H9 (cell line): ENCODE measurements at regions not wholly inside any gene's neighbourhood (a gene's known extent, or its start where the extent isn't known, plus 50 kb on each side); places are given as distances from the start of the nearest gene placed in this dataset.

Experiments used
- DNase-seq: peaks from one replicate; pipeline ENCODE4 v3.0.0-alpha.2; 2017
- H2AFZ ChIP-seq: one replicate; pipeline ENCODE4 v1.6.1; 2013; ENCODE audit warnings: mild to moderate bottlenecking, low read length, control low read depth, moderate library complexity
- H2AK5ac ChIP-seq: 2 replicates; pipeline ENCODE4 v1.6.1; 2013; ENCODE audit warnings: low read length, control low read depth, mixed read lengths; ENCODE audit not compliant: insufficient read length
- H2BK120ac ChIP-seq: one replicate; pipeline ENCODE4 v1.6.1; 2013; ENCODE audit warnings: low read depth, mild to moderate bottlenecking, low read length, control low read depth, inconsistent platforms; ENCODE audit not compliant: poor library complexity, severe bottlenecking
- H2BK12ac ChIP-seq: 2 replicates; pipeline ENCODE4 v1.6.1; 2013; ENCODE audit warnings: low read length, control low read depth, mixed read lengths, low read depth; ENCODE audit not compliant: insufficient read length
- H2BK15ac ChIP-seq: 2 replicates; pipeline ENCODE4 v1.6.1; 2013; ENCODE audit warnings: low read depth, low read length, control low read depth
- H2BK20ac ChIP-seq: one replicate; pipeline ENCODE4 v1.6.1; 2013; ENCODE audit warnings: low read depth, mild to moderate bottlenecking, low read length, control low read depth, inconsistent platforms; ENCODE audit not compliant: poor library complexity, severe bottlenecking
- H2BK5ac ChIP-seq: 2 replicates; pipeline ENCODE4 v1.6.1; 2013; ENCODE audit warnings: low read length, control low read depth, mixed read lengths; ENCODE audit not compliant: insufficient read length
- H3K14ac ChIP-seq: 2 replicates; pipeline ENCODE4 v1.6.1; 2013; ENCODE audit warnings: low read length, control low read depth; ENCODE audit not compliant: insufficient read depth
- H3K18ac ChIP-seq: 2 replicates; pipeline ENCODE4 v1.6.1; 2013; ENCODE audit warnings: low read depth, mild to moderate bottlenecking, mixed read lengths, low read length, control low read depth; ENCODE audit not compliant: insufficient read length
- H3K23ac ChIP-seq: 2 replicates; pipeline ENCODE4 v1.6.1; 2013; ENCODE audit warnings: low read length, control low read depth, mixed read lengths, low read depth; ENCODE audit not compliant: insufficient read length
- H3K23me2 ChIP-seq: 2 replicates; pipeline ENCODE4 v1.6.1; 2013; ENCODE audit warnings: low read depth, mild to moderate bottlenecking, mixed read lengths, low read length, control low read depth; ENCODE audit not compliant: insufficient read length, poor library complexity, severe bottlenecking
- H3K27ac ChIP-seq: 2 replicates; pipeline ENCODE4 v1.5.1; 2013; ENCODE audit warnings: low read length, control low read depth, mixed read lengths, low read depth; ENCODE audit not compliant: insufficient read length
- H3K27me3 ChIP-seq: 2 replicates; pipeline ENCODE4 v1.6.1; 2013; ENCODE audit warnings: low read length, control low read depth, inconsistent platforms; ENCODE audit not compliant: insufficient read depth
- H3K4ac ChIP-seq: 2 replicates; pipeline ENCODE4 v1.6.1; 2013; ENCODE audit warnings: low read depth, mild to moderate bottlenecking, control low read depth, inconsistent platforms, low read length, moderate library complexity
- H3K4me1 ChIP-seq: 2 replicates; pipeline ENCODE4 v1.6.1; 2013; ENCODE audit warnings: low read length, control low read depth, inconsistent platforms; ENCODE audit not compliant: insufficient read depth
- H3K4me2 ChIP-seq: 2 replicates; pipeline ENCODE4 v1.6.1; 2013; ENCODE audit warnings: low read length, control low read depth, mixed read lengths; ENCODE audit not compliant: insufficient read length, insufficient read depth
- H3K56ac ChIP-seq: 2 replicates; pipeline ENCODE4 v1.6.1; 2013; ENCODE audit warnings: low read depth, mild to moderate bottlenecking, mixed read lengths, low read length, control low read depth; ENCODE audit not compliant: insufficient read length
- H3K79me1 ChIP-seq: 2 replicates; pipeline ENCODE4 v1.6.1; 2013; ENCODE audit warnings: low read depth, mild to moderate bottlenecking, moderate library complexity, low read length, control low read depth, inconsistent platforms; ENCODE audit not compliant: insufficient read depth, poor library complexity, severe bottlenecking
- H3K79me2 ChIP-seq: 2 replicates; pipeline ENCODE4 v1.6.1; 2013; ENCODE audit warnings: low read length, control low read depth, inconsistent platforms; ENCODE audit not compliant: insufficient read depth
- H3K9ac ChIP-seq: 2 replicates; pipeline ENCODE4 v1.6.1; 2013; ENCODE audit warnings: low read length, control low read depth, mixed read lengths; ENCODE audit not compliant: insufficient read length; ENCODE audit errors: extremely low read depth
- H3K9me3 ChIP-seq: one replicate; pipeline ENCODE4 v1.6.1; 2013; ENCODE audit warnings: low read depth, low read length, inconsistent platforms; ENCODE audit not compliant: control insufficient read depth
- H3T11ph ChIP-seq: one replicate; pipeline ENCODE4 v1.6.1; 2013; ENCODE audit warnings: mild to moderate bottlenecking, low read length, control low read depth, inconsistent platforms
- H4K20me1 ChIP-seq: one replicate; pipeline ENCODE4 v1.6.1; 2013; ENCODE audit not compliant: control insufficient read depth, insufficient read length, insufficient read depth
- H4K5ac ChIP-seq: 2 replicates; pipeline ENCODE4 v1.6.1; 2013; ENCODE audit warnings: low read depth, mild to moderate bottlenecking, mixed read lengths, low read length, control low read depth; ENCODE audit not compliant: insufficient read length
- H4K8ac ChIP-seq: replicated peaks from 2 replicates; pipeline ENCODE4 v1.6.1; 2013; ENCODE audit warnings: low read length, control low read depth, mixed read lengths, low read depth; ENCODE audit not compliant: insufficient read length
- H4K91ac ChIP-seq: 2 replicates; pipeline ENCODE4 v1.6.1; 2013; ENCODE audit warnings: low read depth, mild to moderate bottlenecking, moderate library complexity, mixed read lengths, low read length, control low read depth; ENCODE audit not compliant: insufficient read length
- H3K27ac Mint-ChIP-seq, 3 experiments: 2 replicates in 2 of 3; 3 replicates in 1 of 3; pipeline ENCODE4 v1.8.0; 2020 to 2021; ENCODE audit warnings: mixed read lengths in 3 of 3, mild to moderate bottlenecking in 1 of 3, moderate library complexity in 1 of 3
- H3K27me3 Mint-ChIP-seq: 2 replicates; pipeline ENCODE4 v1.8.0; 2021; ENCODE audit warnings: low read depth, mild to moderate bottlenecking, moderate library complexity, mixed read lengths
- H3K36me3 Mint-ChIP-seq, 3 experiments: 2 replicates in 2 of 3; 3 replicates in 1 of 3; pipeline ENCODE4 v1.8.0; 2020 to 2021; ENCODE audit warnings: low read depth in 3 of 3, mixed read lengths in 3 of 3; ENCODE audit not compliant: insufficient read depth in 1 of 3
- H3K4me1 Mint-ChIP-seq, 2 experiments: 2 replicates each; pipeline ENCODE4 v1.8.0; 2020; ENCODE audit warnings: mixed read lengths in 2 of 2
- H3K4me3 Mint-ChIP-seq, 2 experiments: 2 replicates in 1 of 2; 3 replicates in 1 of 2; pipeline ENCODE4 v1.8.0; 2020 to 2021; ENCODE audit warnings: mild to moderate bottlenecking in 2 of 2, mixed read lengths in 2 of 2, moderate library complexity in 1 of 2
- H3K9me3 Mint-ChIP-seq, 2 experiments: 2 replicates in 1 of 2; 3 replicates in 1 of 2; pipeline ENCODE4 v1.8.0; 2020; ENCODE audit warnings: mild to moderate bottlenecking in 2 of 2, mixed read lengths in 2 of 2, moderate library complexity in 1 of 2
- CTCF ChIP-seq: fragments of 200-600 bp; sonication (generic); conservative IDR thresholded peaks from 3 replicates; pipeline ENCODE4 v1.8.0; 2021; ENCODE audit warnings: antibody characterized with exemption, mild to moderate bottlenecking
- WGBS: extraction: QIAGEN DNeasy Blood & Tissue Kit; methylation state at CpG from one replicate; pipeline ENCODE4 v1.1.7; 2013; ENCODE audit warnings: missing lambda C conversion rate, low lambda C conversion rate, mixed read lengths; ENCODE audit not compliant: insufficient read length; ENCODE audit errors: extremely low coverage; 5-methylcytosine and 5-hydroxymethylcytosine counted together

DNA sequence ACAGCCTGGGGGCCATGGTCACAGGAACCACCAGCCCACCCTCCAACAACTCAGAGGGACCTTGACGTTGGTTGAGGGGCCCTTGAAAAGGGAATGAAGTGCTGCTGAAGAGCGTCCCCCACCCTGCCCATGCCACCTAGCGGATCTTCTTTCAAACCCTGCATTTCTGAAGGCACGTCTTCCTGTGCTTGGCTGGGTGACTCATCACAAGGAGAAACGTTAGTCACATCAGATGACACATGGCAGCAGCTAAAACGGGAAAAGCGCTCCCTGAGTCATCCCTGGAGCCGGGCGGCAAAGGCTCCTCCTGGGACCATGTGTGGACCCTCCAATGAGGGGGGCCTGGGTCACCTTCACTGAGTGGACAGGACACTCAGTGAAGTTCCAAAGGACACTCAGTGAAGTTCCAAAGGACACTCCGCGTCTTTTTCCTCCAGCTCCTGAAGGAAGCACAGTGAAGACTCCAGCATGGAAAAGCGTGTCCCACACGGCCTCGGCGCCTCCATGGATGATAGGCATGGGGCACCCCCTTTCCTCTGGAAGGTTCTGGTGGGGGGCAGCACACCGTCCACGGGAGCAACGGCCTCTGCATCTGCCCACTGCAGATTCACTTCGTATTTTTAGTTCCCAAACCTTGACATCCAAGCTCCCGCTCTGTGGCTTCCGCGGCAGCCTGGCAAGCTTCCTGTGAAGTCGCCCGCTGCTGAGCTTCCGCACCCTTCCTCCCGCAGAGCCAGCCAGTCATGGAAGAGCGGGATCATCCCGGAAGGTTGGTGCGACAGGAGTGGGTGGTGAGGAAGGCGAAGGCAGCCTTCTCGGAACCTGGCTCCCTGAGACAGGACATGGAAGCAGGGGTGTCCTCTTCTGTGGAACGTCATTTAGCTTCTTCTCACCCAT lies 383.4 kb downstream of the VRK1 start:
- H3K9me3 Mint-ChIP-seq: peaks cover 4 to 9% of the 10 kb centered on the region in 2 experiments; a peak in 3 of 5 replicates
- H3K14ac ChIP-seq: no peak overlapping the region

More for the DNA sequence above, 383.4 kb downstream of the VRK1 start:
- H3K4me1 ChIP-seq: no peaks in the 10 kb centered on the region
- H3K4me2 ChIP-seq: no peak overlapping the region
- WGBS: no CpG with 5 or more reads among the region's 32 CpGs
- no peaks in the 10 kb centered on the region for H3K23me2 ChIP-seq
- H3K4me3 Mint-ChIP-seq: no peak overlapping the region
- H3K9ac ChIP-seq: no peak overlapping the region
- H3K79me1 ChIP-seq: no peaks in the 10 kb centered on the region
- no peak overlapping the region for H3T11ph ChIP-seq
- H3K36me3 Mint-ChIP-seq: peaks cover 2 to 5% (median 4%) of the 10 kb centered on the region in 3 experiments; a peak in 6 of 7 replicates
- no peak overlapping the region for H3K4ac ChIP-seq
- H3K27ac Mint-ChIP-seq: no peak overlapping the region
- no peak overlapping the region for H2BK5ac ChIP-seq
- H3K23ac ChIP-seq: no peak overlapping the region
- H3K79me2 ChIP-seq: no peaks in the 10 kb centered on the region
- no peak overlapping the region for H4K5ac ChIP-seq
- no peak overlapping the region for H3K56ac ChIP-seq
- DNase-seq: no peak
- H3K18ac ChIP-seq: no peak overlapping the region
- H2BK20ac ChIP-seq: no peak overlapping the region
- H3K4me1 Mint-ChIP-seq: no peaks in the 10 kb centered on the region
- TF ChIP-seq CTCF: no peak
- no peaks in the 10 kb centered on the region for H3K27me3 ChIP-seq
- H4K8ac ChIP-seq: peak overlapping the region; percentile 58
- no peak overlapping the region for H2AK5ac ChIP-seq
- no peak overlapping the region for H2BK120ac ChIP-seq
- peaks cover 1% of the 10 kb centered on the region; the same call in 1 of the 2 replicates for H3K27me3 Mint-ChIP-seq
- no peak overlapping the region for H2BK12ac ChIP-seq
- H3K9me3 ChIP-seq: no peaks in the 10 kb centered on the region
- no peak overlapping the region for H4K91ac ChIP-seq
- no peaks in the 10 kb centered on the region for H4K20me1 ChIP-seq
- H3K27ac ChIP-seq: no peak overlapping the region
- H2BK15ac ChIP-seq: no peak overlapping the region
- no peak overlapping the region for H2AFZ ChIP-seq
